Upper lobe of left lung (tissue), 4 donors: ENCODE measurements at regions not wholly inside any gene's neighbourhood (a gene's known extent, or its start where the extent isn't known, plus 50 kb on each side); places are given as distances from the start of the nearest gene placed in this dataset.

Experiments
- CTCF ChIP-seq, 6 experiments: fragments of 450-650 bp in 4 of 6; fragments of 200-600 bp in 2 of 6; sonication (generic) in 2 of 6; IDR thresholded peaks; one replicate each; pipeline ENCODE4 v1.5.1; 2016 to 2019; ENCODE audit warnings: antibody characterized with exemption in 6 of 6
- POLR2A ChIP-seq, 4 donors: fragments of 450-650 bp; IDR thresholded peaks; one replicate each; pipeline ENCODE4 v1.5.1; 2016 to 2017; ENCODE audit warnings: antibody characterized with exemption in 4 of 4, mild to moderate bottlenecking in 2 of 4
- POLR2AphosphoS5 ChIP-seq, 2 donors: sonication (generic); formaldehyde crosslinking; IDR thresholded peaks; one replicate each; pipeline ENCODE4 v1.5.1; 2017; ENCODE audit warnings: antibody characterized with exemption in 2 of 2

DNA sequence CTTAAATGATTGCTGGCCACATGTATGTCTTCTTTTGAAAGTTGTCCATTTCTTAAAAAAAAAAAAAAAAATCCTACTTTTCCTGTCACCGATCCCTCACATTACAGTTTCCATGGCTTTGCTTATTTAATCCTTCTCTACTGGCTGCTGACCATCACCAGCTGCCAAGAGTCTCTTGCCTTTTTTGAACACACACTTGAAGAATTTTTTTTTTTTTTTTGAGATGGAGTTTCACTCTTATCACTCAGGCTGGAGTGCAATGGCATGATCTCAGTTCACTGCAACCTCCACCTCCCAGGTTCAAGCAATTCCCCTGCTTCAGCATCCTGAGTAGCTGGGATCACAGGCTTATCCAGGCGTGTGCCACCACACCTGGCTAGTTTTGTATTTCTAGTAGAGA, 134.0 kb downstream of the ANXA5 start:
- TF ChIP-seq CTCF (IDR thresholded peaks at IDR 0.05) (no peak), POLR2A (IDR thresholded peaks at IDR 0.05) (no peak), POLR2AphosphoS5 (IDR thresholded peaks at IDR 0.05) (no peak)
